DMS 273 treated with DMSO at 0.1 percent for 48 hours (cell line): ENCODE measurements at regions not wholly inside any gene's neighbourhood (a gene's known extent, or its start where the extent isn't known, plus 50 kb on each side); places are given as distances from the start of the nearest gene placed in this dataset.
"Not testable (repeated sequence)": the region's sequence is repeated elsewhere in the genome, so short reads cannot be mapped to it uniquely, and the experiment has no call there.

Source experiments
- DNase-seq: peaks from one replicate; lab custom pipeline; 2025; lab: John Stamatoyannopoulos, UW

- DNase-seq = no peak
These were observed 1183.7 kb upstream of the SORCS1 start for GRCh38 chr10:108348215-108348614.

GRCh38 chr10:108346066-108346465, 1181.6 kb upstream of the SORCS1 start:
- DNase-seq = no peak

GRCh38 chr10:108338146-108338545, 1173.6 kb upstream of the SORCS1 start:
- no peak for DNase-seq

- no peak for DNase-seq
These were observed 1172.3 kb upstream of the SORCS1 start for GRCh38 chr10:108336836-108337235.

- no peak for DNase-seq
These were observed 1163.2 kb upstream of the SORCS1 start for GRCh38 chr10:108327706-108328105.

GRCh38 chr10:108323274-108323798, 1158.8 kb upstream of the SORCS1 start:
- DNase-seq = no peak

GRCh38 chr10:108319434-108320222, 1155.1 kb upstream of the SORCS1 start:
- no peak for DNase-seq

- DNase-seq = not testable (repeated sequence)
These were observed 1151.1 kb upstream of the SORCS1 start for GRCh38 chr10:108315636-108316035.

GRCh38 chr10:108307925-108308312, 1143.4 kb upstream of the SORCS1 start:
- DNase-seq = no peak

- no peak for DNase-seq
These were observed 1142.9 kb upstream of the SORCS1 start for GRCh38 chr10:108307250-108307924.

GRCh38 chr10:108303149-108303548, 1138.6 kb upstream of the SORCS1 start:
- DNase-seq = no peak

- no peak for DNase-seq
These were observed 1136.5 kb upstream of the SORCS1 start for GRCh38 chr10:108301002-108301401.

- DNase-seq = no peak
These were observed 1126.3 kb upstream of the SORCS1 start for GRCh38 chr10:108290823-108291222.

GRCh38 chr10:108275895-108276685, 1111.6 kb upstream of the SORCS1 start:
- no peak for DNase-seq

- DNase-seq = no peak
These were observed 1095.9 kb upstream of the SORCS1 start for GRCh38 chr10:108260383-108260906.

GRCh38 chr10:108254089-108254488, 1089.6 kb upstream of the SORCS1 start:
- no peak for DNase-seq

- no peak for DNase-seq
These were observed 1088.3 kb upstream of the SORCS1 start for GRCh38 chr10:108252771-108253170.

GRCh38 chr10:108250936-108251620, 1086.6 kb upstream of the SORCS1 start:
- DNase-seq = no peak

GRCh38 chr10:108249940-108250339, 1085.4 kb upstream of the SORCS1 start:
- DNase-seq = no peak

- no peak for DNase-seq
These were observed 1080.1 kb upstream of the SORCS1 start for GRCh38 chr10:108244443-108245228.

GRCh38 chr10:108241166-108241565, 1076.7 kb upstream of the SORCS1 start:
- DNase-seq = no peak
